Hepatocyte (in vitro differentiated cells): ENCODE measurements at regions not wholly inside any gene's neighbourhood (a gene's known extent, or its start where the extent isn't known, plus 50 kb on each side); places are given as distances from the start of the nearest gene placed in this dataset.
"Not testable (repeated sequence)": the region's sequence is repeated elsewhere in the genome, so short reads cannot be mapped to it uniquely, and the experiment has no call there.

Experiments
- DNase-seq: peaks from one replicate; pipeline ENCODE4 v3.0.0-alpha.2; 2016; ENCODE audit warnings: low spot score
- H2AFZ ChIP-seq: fragments of 200-600 bp; sonication (generic); 2 replicates; pipeline ENCODE4 v1.6.0; 2016; ENCODE audit warnings: antibody characterized with exemption, mild to moderate bottlenecking
- H3K27ac ChIP-seq: fragments of 200-600 bp; sonication (generic); 2 replicates; pipeline ENCODE4 v1.5.1; 2016; ENCODE audit warnings: mild to moderate bottlenecking
- H3K27me3 ChIP-seq: fragments of 200-600 bp; sonication (generic); 2 replicates; pipeline ENCODE4 v1.6.1; 2016
- H3K36me3 ChIP-seq: fragments of 200-600 bp; sonication (generic); replicated peaks from 2 replicates; pipeline ENCODE4 v1.5.1; 2016; ENCODE audit warnings: low read depth; ENCODE audit not compliant: insufficient read depth
- H3K4me1 ChIP-seq: fragments of 200-600 bp; sonication (generic); 2 replicates; pipeline ENCODE4 v1.5.1; 2016; ENCODE audit warnings: mild to moderate bottlenecking, moderate library complexity; ENCODE audit not compliant: insufficient read depth
- H3K4me2 ChIP-seq: fragments of 200-600 bp; sonication (generic); 2 replicates; pipeline ENCODE4 v1.6.0; 2016
- H3K4me3 ChIP-seq: fragments of 200-600 bp; sonication (generic); 2 replicates; pipeline ENCODE4 v1.5.1; 2016; ENCODE audit warnings: mild to moderate bottlenecking
- H3K79me2 ChIP-seq: fragments of 200-600 bp; sonication (generic); 2 replicates; pipeline ENCODE4 v1.6.0; 2017; ENCODE audit warnings: mild to moderate bottlenecking
- H3K9me2 ChIP-seq: fragments of 200-600 bp; sonication (generic); replicated peaks from 2 replicates; pipeline ENCODE4 v1.6.0; 2017; ENCODE audit warnings: mild to moderate bottlenecking; ENCODE audit not compliant: insufficient read depth
- H3K9me3 ChIP-seq: fragments of 200-600 bp; sonication (generic); 2 replicates; pipeline ENCODE4 v1.5.1; 2016; ENCODE audit warnings: low read depth, mild to moderate bottlenecking
- H4K20me1 ChIP-seq: fragments of 200-600 bp; sonication (generic); 2 replicates; pipeline ENCODE4 v1.6.0; 2016; ENCODE audit warnings: mild to moderate bottlenecking; ENCODE audit not compliant: insufficient read depth, poor library complexity, severe bottlenecking
- EZH2 ChIP-seq: fragments of 200-600 bp; sonication (generic); IDR thresholded peaks from 2 replicates; pipeline ENCODE4 v1.6.1; 2016; ENCODE audit warnings: antibody characterized with exemption, mild to moderate bottlenecking, borderline replicate concordance
- EZH2phosphoT487 ChIP-seq: fragments of 200-600 bp; sonication (generic); IDR thresholded peaks from one replicate; pipeline ENCODE4 v1.6.1; 2018; ENCODE audit warnings: antibody characterized with exemption, mild to moderate bottlenecking, low read depth, moderate library complexity; ENCODE audit not compliant: unreplicated experiment, severe bottlenecking
- WGBS: methylation state at CpG from one replicate; pipeline ENCODE4 v1.1.6; 2016; ENCODE audit warnings: low lambda C conversion rate; ENCODE audit errors: missing lambda C conversion rate; 5-methylcytosine and 5-hydroxymethylcytosine counted together
- TF ChIP-seq, protein P1 (sequence below): fragments of 200-600 bp; sonication (generic); IDR thresholded peaks from 2 replicates; pipeline ENCODE4 v1.5.1; 2016; ENCODE audit warnings: antibody characterized with exemption, mild to moderate bottlenecking; ENCODE audit not compliant: poor library complexity

DNA sequence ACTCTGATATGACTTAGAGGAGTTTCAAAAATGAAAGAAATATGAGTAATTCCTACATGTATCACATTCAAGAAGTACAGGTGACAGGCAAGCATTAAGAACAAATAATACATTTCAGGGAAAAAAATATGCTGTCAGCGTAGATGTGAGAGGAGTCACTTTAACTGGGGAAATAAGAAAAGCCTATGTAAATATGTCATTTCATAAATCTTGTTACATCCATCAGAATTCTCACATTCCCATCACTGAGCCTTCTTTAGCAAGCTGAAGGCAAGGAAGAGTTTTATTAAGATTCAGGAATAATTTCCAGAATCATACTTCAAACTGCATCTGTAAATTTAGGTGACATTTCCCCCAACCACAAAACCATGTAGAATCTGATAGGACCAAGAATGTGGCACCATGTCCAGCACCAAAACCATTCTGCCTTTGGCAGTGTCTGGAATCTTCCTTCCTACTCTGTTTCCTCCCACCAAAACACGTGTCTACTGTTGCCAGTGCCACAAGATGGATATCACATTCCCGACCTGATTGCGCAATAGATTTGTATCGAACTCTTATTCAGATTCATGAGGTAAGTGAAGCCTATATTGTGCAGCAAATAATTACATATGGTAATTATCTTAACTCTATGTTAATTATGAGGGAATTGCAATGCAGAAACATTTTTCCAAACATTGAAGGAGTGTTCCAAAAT, 690.9 kb downstream of the ISL1 start:
- no peaks in the 10 kb centered on the region for H3K36me3 ChIP-seq
- H3K9me2 ChIP-seq: no peaks in the 10 kb centered on the region
- no peak overlapping the region for H3K27ac ChIP-seq
- H3K27me3 ChIP-seq: no peaks in the 10 kb centered on the region
- no peaks in the 10 kb centered on the region for H4K20me1 ChIP-seq
- no peak overlapping the region for H3K4me3 ChIP-seq
- DNase-seq: no peak
- no peaks in the 10 kb centered on the region for H3K79me2 ChIP-seq
- no peak overlapping the region for H3K4me2 ChIP-seq
- H3K9me3 ChIP-seq: no peaks in the 10 kb centered on the region
- no peak overlapping the region for H2AFZ ChIP-seq
- H3K4me1 ChIP-seq: no peaks in the 10 kb centered on the region
- TF ChIP-seq, protein P1, sequence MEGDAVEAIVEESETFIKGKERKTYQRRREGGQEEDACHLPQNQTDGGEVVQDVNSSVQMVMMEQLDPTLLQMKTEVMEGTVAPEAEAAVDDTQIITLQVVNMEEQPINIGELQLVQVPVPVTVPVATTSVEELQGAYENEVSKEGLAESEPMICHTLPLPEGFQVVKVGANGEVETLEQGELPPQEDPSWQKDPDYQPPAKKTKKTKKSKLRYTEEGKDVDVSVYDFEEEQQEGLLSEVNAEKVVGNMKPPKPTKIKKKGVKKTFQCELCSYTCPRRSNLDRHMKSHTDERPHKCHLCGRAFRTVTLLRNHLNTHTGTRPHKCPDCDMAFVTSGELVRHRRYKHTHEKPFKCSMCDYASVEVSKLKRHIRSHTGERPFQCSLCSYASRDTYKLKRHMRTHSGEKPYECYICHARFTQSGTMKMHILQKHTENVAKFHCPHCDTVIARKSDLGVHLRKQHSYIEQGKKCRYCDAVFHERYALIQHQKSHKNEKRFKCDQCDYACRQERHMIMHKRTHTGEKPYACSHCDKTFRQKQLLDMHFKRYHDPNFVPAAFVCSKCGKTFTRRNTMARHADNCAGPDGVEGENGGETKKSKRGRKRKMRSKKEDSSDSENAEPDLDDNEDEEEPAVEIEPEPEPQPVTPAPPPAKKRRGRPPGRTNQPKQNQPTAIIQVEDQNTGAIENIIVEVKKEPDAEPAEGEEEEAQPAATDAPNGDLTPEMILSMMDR: no peak
- TF ChIP-seq EZH2phosphoT487 (no peak), EZH2 (no peak)
- WGBS: 82% methylated on average over 5 of the region's 5 CpGs

DNA sequence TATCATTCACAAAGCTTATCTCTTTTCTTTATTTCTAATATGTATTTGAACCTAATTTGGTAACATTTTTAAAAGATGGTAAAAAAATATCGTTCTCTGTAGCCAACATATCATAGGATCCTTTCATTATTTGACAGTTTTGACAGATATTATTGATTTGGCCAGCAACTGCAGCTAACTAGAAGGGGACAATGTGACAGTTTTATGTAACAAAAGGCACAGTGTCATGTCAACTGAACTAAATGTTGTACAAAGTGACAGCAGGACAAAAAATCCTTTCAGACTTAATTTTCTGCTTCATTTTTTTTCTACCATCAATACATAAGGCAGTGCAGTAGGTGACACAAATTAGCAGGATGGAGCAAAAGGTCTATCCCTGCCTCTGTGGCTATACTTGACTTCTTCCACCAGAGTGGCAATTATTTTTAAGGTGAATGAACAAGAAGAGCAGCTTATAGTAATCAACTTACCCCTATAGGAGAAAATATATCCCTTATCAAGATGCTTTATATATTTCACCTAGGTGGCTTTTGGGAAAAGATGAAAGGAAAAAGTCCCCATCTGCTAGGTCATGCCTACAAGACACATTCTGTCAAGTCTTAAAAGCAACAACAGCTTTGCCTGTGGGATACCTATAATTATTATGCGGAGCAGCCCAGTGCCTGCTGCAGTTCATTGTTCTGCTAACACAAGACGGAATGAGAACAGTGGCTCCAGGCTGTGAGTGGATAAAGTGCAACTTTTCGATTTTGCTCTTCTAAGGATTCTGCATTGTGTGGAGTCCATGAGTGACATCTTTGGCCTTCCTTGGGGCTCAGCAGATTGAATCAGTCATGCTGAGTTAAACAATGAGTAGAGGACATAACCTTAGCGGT, 694.9 kb downstream of the ISL1 start:
- Histone ChIP-seq H3K27ac (no peak overlapping the region), H3K27me3 (no peaks in the 10 kb centered on the region), H3K4me2 (no peak overlapping the region), H3K4me1 (no peaks in the 10 kb centered on the region), H3K9me3 (no peaks in the 10 kb centered on the region), H3K36me3 (no peaks in the 10 kb centered on the region), H4K20me1 (no peaks in the 10 kb centered on the region), H3K4me3 (no peak overlapping the region), H3K79me2 (no peaks in the 10 kb centered on the region), H2AFZ (no peak overlapping the region), H3K9me2 (no peaks in the 10 kb centered on the region)
- DNase-seq: no peak
- WGBS: 67% methylated on average over 5 of the region's 5 CpGs
- TF ChIP-seq EZH2: no peak
- TF ChIP-seq EZH2phosphoT487: no peak
- TF ChIP-seq, protein P1: no peak

DNA sequence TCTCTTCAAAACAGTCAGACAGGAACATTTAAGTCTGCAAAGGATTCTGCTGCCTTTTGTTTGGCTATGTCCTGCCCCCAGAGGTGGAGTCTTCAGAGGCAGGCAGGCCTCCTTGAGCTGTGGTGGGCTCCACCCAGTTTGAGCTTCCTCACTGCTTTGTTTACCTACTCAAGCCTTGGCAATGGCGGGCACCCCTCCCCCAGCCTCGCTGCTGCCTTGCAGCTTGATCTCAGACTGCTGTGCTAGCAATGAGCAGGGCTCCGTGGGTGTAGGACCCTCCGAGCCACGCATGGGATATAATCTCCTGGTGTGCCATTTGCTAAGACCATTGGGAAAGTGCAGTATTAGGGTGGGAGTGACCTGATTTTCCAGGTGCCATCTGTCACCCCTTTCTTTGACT, 685.4 kb upstream of the ITGA1 start:
- H3K9me2 ChIP-seq, H3K4me1 ChIP-seq, H3K27ac ChIP-seq, H3K79me2 ChIP-seq, H4K20me1 ChIP-seq, DNase-seq, H3K4me3 ChIP-seq, H3K27me3 ChIP-seq, H3K9me3 ChIP-seq, H3K36me3 ChIP-seq, H2AFZ ChIP-seq, H3K4me2 ChIP-seq: not testable (repeated sequence)
- 87% methylated on average over 5 of the region's 5 CpGs for WGBS

DNA sequence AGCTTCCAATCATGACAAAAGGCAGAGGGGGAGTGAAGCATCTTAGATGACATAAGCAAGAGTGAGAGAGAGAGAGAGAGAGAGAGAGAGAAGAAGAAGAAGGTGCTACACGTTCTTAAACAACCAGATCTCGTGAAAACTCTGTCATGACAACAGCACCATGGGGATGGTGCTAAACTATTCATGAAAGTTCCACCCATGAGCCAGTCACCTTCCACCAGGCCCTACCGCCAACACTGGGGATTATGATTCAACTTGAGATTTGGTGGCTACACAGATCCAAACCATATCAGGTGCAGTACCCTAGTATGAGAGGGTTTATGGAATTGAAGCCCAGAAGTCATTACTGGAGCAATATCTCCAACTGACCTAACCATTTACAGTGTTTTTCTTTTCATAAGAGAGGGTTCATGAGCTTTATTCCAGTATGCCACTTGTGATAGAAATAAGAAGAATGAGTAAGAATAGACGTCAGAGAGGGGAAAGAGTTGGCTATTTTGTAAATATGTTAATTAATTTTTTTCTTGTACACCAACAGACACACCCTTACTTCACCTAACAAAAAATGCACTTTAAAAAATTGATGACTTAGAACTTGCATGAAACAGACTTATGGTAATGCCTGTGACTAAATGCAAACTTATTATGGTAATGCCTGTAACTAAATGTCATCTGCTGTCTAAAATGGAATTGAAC, 680.4 kb upstream of the ITGA1 start:
- Histone ChIP-seq H3K27me3 (no peaks in the 10 kb centered on the region), H3K9me2 (no peaks in the 10 kb centered on the region), H3K36me3 (no peaks in the 10 kb centered on the region), H3K27ac (no peak overlapping the region), H3K79me2 (no peaks in the 10 kb centered on the region), H3K4me2 (no peak overlapping the region), H3K9me3 (no peaks in the 10 kb centered on the region), H4K20me1 (no peaks in the 10 kb centered on the region), H3K4me1 (no peaks in the 10 kb centered on the region), H2AFZ (no peak overlapping the region), H3K4me3 (no peak overlapping the region)
- no peak for DNase-seq
- 94% methylated on average over 4 of the region's 4 CpGs for WGBS
- TF ChIP-seq EZH2 (no peak), EZH2phosphoT487 (no peak)
- TF ChIP-seq, protein P1: no peak
